ENCODE measurements at regions not wholly inside any gene's neighbourhood (a gene's known extent, or its start where the extent isn't known, plus 50 kb on each side); places are given as distances from the start of the nearest gene placed in this dataset.

DNA sequence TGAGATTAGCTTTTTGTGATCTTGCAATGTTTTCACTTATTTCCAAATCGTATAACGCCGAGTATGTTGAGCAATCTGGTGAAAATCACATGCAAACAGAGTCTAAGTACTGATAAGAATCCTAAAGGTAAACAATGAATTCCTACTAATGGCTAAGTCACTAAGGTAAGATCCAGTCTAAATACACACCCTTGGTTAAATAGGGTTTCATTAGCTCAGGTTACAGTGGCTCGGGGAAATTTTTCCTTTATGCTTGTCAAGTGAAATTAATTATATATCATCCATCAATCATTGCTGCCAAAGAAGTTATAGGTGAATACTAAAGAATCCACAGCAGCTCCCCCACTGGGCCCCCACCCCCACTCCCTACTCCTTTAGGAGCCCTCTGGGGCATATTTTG, 139.3 kb downstream of the SOX2 start:
- no peak for TF ChIP-seq POLR2AphosphoS5 (IDR thresholded peaks at IDR 0.05; ENCODE audit: low read depth, low read length)
- no peak for TF ChIP-seq POLR2A (IDR thresholded peaks at IDR 0.05; ENCODE audit: low read depth, low read length)
- TF ChIP-seq TAF1 (IDR thresholded peaks at IDR 0.05; ENCODE audit: borderline replicate concordance, low read depth, low read length), result no peak

Data from GM12892 (cell line).